ENCODE measurements at regions not wholly inside any gene's neighbourhood (a gene's known extent, or its start where the extent isn't known, plus 50 kb on each side); places are given as distances from the start of the nearest gene placed in this dataset.

DNA sequence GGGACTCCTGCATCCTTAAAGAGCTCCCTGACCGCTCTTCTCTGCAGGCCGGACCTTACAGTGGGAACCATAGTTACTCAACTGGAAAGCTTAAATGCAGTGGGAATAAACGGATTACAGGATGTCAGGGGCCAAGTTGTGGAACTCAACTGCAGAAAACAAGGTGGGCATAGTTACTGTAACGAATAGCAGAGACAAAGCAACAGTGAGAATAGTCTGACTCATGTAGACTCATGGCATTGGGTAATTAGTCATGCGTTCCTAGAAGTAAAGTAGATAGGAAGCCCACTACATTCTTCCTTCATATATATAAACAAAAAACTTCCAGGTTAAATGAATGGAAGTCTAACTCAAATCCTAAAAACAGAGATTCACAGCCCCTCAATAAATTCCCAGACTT is 95.5 kb upstream of the CHRNA7 start:
- DNase-seq (no peak), ATAC-seq (no peak)
- H3K9me3 ChIP-seq (ENCODE audit: control insufficient read depth, low read length, poor library complexity, severe bottlenecking) = no peaks in the 10 kb centered on the region
- Mint-ChIP-seq H3K27ac (no peak overlapping the region), H3K4me3 (no peak overlapping the region), H3K36me3 (ENCODE audit: low read depth) (no peaks in the 10 kb centered on the region), H3K4me1 (no peaks in the 10 kb centered on the region), H3K27me3 (peaks cover 67% of the 10 kb centered on the region)

DNA sequence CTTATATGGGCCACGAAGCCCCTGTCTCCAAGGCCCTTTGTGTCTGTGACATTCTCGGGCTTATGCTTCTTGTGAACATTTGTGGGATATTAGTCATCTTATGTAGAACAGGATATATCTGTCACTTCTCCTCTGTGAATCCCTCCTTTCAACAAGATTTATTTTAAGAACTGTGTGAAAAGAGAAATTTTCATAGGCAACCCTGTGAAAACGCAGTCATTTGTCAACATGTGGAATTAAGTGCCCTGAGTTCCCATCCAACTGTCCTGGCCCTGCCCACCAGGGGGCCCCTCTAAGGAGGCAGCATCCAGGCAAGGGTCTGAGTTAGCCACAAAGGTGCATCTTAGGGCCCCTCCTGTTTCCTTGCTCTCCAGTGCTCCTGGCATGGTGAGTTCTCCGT is 76.8 kb upstream of the CHRNA7 start:
- Mint-ChIP-seq H3K36me3 (ENCODE audit: low read depth) (no peaks in the 10 kb centered on the region), H3K27me3 (peaks cover 28% of the 10 kb centered on the region), H3K4me3 (no peak overlapping the region), H3K27ac (no peak overlapping the region), H3K4me1 (no peaks in the 10 kb centered on the region)
- DNase-seq (no peak), ATAC-seq (no peak)
- no peaks in the 10 kb centered on the region for H3K9me3 ChIP-seq (ENCODE audit: control insufficient read depth, low read length, poor library complexity, severe bottlenecking)

DNA sequence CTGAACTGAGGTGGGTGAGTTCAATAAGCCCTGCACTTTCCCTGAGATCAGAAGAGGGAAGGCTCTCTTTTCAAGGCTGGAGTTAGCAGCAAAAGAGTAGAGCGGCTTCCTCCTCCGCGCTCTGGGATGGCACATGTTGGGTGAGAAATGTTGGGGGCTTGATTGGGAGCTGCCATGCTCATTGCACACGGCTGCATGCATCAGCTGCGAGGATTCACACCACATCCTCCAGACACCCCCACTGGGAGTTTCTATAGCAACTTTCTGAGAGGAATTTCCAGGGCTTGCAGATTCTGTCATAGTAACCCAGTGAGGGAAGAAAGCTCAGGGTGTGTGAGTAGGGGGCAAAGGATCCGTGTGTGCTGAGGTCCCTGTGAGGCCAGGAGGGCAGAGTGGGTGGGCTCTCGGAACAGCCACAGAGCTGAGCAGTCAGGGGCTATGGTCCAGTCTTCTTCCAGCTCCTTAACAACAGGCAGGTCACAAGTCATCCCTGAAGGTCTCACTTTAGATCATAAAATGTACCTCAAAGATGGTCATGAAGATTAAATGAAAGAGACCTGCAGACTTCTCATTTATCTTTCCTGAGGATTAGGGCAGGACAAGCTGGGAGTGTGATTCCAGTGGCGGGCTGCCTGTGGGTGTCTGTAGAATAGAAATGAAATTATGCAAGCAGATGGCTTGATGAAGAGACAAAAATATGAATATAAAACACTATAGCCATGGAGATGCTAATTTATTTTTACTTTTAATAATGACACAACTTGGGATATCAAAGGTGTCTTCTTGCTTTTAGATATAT is 75.7 kb upstream of the CHRNA7 start:
- DNase-seq (no peak), ATAC-seq (no peak)
- Mint-ChIP-seq H3K4me3 (no peak overlapping the region), H3K27ac (no peak overlapping the region), H3K36me3 (ENCODE audit: low read depth) (no peaks in the 10 kb centered on the region), H3K4me1 (no peaks in the 10 kb centered on the region), H3K27me3 (peaks cover 28% of the 10 kb centered on the region)
- no peaks in the 10 kb centered on the region for H3K9me3 ChIP-seq (ENCODE audit: control insufficient read depth, low read length, poor library complexity, severe bottlenecking)

DNA sequence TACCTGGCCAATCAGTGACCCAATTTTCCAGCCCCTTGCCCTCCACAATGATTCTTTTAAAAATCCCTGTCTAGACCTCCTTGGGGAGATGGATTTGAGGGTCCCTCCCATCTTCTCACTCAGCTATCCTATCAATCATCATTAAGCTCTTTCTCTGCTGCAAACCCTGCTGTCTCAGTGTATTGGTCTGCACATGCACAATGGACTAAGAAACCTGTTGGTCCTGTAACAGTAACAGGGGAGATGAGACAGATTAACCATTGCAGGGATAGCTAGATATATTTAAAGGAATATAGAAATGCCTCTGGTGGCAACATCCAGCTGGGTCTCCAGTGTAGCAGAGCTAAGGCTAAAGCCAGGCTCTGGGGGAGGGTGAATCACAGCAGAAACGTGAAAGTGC is 74.6 kb upstream of the CHRNA7 start:
- no peak overlapping the region for H3K27ac Mint-ChIP-seq
- no peaks in the 10 kb centered on the region for H3K4me1 Mint-ChIP-seq
- ATAC-seq (no peak), DNase-seq (no peak)
- no peak overlapping the region for H3K4me3 Mint-ChIP-seq
- H3K36me3 Mint-ChIP-seq (ENCODE audit: low read depth) = no peaks in the 10 kb centered on the region
- H3K27me3 Mint-ChIP-seq = peaks cover 28% of the 10 kb centered on the region
- no peaks in the 10 kb centered on the region for H3K9me3 ChIP-seq (ENCODE audit: control insufficient read depth, low read length, poor library complexity, severe bottlenecking)

DNA sequence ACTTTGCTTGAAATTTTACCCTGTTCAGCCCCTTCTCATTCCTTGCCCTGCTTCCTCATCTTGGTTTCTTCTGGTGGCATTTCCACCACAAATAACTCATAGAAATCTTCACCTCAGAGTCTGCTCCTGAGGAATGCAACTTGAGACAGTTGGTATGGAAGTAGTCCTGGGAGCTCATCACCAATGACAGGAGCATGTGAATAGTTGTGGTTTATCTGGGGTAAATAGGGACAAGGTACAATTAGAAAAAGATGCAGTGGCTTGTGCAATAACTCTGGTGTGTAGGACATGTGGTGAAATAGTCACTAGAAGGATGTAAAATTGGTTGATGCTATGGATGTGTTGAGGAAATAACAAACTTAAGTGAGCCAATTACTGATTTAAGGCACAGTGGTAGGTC is 72.7 kb upstream of the CHRNA7 start:
- Mint-ChIP-seq H3K4me1 (no peaks in the 10 kb centered on the region), H3K4me3 (no peak overlapping the region), H3K27me3 (peaks cover 17% of the 10 kb centered on the region), H3K27ac (no peak overlapping the region), H3K36me3 (ENCODE audit: low read depth) (peaks cover 2% of the 10 kb centered on the region)
- ATAC-seq = no peak
- H3K9me3 ChIP-seq (ENCODE audit: control insufficient read depth, low read length, poor library complexity, severe bottlenecking) = no peaks in the 10 kb centered on the region
- DNase-seq = no peak

DNA sequence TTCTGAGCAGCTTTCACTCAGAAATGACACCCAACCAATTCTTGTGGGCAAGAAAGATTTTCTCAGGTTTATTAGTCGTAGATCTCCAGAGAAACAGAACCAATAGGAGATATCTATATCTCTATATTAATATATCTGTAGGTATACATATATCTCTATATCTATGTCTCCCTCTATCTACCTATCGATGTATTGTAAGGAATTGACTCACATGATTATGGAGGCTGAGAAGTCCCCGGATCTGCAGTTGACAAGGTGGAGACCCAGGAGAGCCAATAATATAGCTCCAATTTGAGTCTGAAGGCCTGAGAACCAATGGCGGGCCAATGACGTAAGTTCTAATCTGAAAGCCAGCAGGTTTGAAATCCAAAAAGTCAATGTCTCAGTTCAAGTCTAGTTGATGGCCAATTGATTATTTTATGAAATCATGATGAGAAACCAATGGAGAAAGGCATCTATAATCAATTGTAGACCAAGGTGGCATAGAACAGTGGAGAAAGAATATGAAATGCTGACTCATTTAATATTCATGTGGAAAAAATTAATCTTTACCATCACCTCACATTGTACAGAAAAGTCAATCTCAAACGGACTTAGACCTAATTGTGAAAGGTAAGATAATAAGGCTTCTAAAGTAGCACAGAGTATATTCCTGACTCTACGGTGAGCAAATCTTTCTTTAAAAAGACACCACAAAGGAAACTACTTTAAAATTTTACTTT is 65.6 kb upstream of the CHRNA7 start:
- H3K9me3 ChIP-seq (ENCODE audit: control insufficient read depth, low read length, poor library complexity, severe bottlenecking) = no peaks in the 10 kb centered on the region
- Mint-ChIP-seq H3K27me3 (peaks cover 44% of the 10 kb centered on the region), H3K27ac (no peak overlapping the region), H3K4me1 (no peaks in the 10 kb centered on the region), H3K36me3 (ENCODE audit: low read depth) (peaks cover 5% of the 10 kb centered on the region), H3K4me3 (no peak overlapping the region)
- ATAC-seq = no peak
- no peak for DNase-seq

DNA sequence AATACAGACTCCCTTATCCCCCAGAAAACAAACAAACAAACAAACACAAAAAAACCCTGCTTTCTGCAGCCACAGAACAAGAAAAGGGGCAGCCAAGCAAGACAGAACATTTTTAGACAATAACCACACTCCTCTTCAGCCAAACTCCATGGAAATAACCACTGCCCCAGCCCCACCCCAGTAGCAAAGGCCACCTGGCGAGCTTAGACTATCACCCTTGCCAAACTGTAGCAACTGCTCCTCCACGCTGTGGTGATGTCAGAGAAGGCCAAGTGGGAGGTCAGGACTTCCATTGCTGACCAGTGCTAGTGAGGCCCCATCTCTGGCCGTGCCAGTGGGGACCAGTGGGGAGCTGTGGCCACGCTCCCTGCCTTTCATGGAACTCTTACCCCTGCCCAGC is 60.3 kb upstream of the CHRNA7 start:
- Mint-ChIP-seq H3K27ac (no peak overlapping the region), H3K27me3 (peaks cover 39% of the 10 kb centered on the region)
- ATAC-seq = no peak

DNA sequence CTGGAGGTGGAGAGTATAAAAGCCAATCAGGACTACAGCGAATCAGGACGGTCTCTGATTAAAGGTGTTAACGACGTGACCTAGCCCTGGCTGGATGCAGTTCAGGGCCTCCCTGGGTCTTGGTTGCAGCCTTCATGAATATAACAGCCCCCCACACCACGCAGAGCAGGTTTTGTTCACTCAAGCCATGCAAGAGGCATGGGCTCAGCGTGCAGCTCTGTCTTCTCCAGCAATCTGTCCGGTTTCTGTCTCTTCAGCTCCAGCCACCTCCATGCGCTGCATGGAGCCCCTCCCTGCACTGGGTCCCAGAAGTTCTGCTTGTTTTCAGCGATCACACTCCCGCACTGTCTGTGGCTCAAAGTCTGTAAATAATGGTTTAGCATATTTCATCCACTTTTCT is 57.1 kb upstream of the CHRNA7 start:
- H3K4me3 Mint-ChIP-seq = no peak overlapping the region
- peaks cover 55% of the 10 kb centered on the region for H3K27me3 Mint-ChIP-seq
- no peak for ATAC-seq
- no peak overlapping the region for H3K27ac Mint-ChIP-seq
- no peaks in the 10 kb centered on the region for H3K9me3 ChIP-seq (ENCODE audit: control insufficient read depth, low read length, poor library complexity, severe bottlenecking)
- peaks cover 3% of the 10 kb centered on the region for H3K36me3 Mint-ChIP-seq (ENCODE audit: low read depth)
- peaks cover 10% of the 10 kb centered on the region for H3K4me1 Mint-ChIP-seq
- no peak for DNase-seq

More for the DNA sequence above, 60.3 kb upstream of the CHRNA7 start:
- no peaks in the 10 kb centered on the region for H3K36me3 Mint-ChIP-seq (ENCODE audit: low read depth)
- H3K4me1 Mint-ChIP-seq = peaks cover 4% of the 10 kb centered on the region
- H3K4me3 Mint-ChIP-seq = no peak overlapping the region
- no peaks in the 10 kb centered on the region for H3K9me3 ChIP-seq (ENCODE audit: control insufficient read depth, low read length, poor library complexity, severe bottlenecking)
- no peak for DNase-seq

DNA sequence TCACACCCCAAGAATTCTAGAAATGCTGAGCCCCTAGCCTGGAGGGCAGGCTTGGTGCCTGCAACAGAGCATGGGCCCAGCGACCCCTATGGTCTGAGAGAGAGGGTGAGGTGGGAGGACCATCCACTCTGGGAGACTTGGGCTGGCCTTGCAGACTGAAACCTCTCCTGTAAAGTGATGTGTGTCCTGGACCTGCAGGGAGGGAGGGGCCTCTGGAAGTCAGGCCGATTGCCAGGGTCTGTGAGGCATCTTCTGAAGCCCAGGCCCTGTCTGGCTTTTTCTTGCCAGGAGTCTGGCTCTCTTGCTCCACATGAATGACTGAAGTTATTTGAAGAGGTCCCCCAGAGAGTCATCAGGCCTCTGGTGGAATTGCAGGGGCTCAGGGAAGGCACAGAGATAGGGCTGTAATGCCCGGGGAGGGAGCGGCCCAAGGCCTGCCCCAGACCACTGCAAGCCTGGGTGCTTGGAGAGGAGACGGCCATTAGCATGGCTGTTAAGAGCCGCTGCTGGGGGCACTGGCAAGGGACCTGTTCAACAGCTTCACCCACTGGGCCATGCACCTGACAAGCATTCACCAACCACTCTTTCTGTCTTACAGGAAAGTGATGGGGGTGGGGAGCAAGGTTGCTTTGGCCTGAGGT is 56.0 kb upstream of the CHRNA7 start:
- no peak overlapping the region for H3K4me3 Mint-ChIP-seq

DNA sequence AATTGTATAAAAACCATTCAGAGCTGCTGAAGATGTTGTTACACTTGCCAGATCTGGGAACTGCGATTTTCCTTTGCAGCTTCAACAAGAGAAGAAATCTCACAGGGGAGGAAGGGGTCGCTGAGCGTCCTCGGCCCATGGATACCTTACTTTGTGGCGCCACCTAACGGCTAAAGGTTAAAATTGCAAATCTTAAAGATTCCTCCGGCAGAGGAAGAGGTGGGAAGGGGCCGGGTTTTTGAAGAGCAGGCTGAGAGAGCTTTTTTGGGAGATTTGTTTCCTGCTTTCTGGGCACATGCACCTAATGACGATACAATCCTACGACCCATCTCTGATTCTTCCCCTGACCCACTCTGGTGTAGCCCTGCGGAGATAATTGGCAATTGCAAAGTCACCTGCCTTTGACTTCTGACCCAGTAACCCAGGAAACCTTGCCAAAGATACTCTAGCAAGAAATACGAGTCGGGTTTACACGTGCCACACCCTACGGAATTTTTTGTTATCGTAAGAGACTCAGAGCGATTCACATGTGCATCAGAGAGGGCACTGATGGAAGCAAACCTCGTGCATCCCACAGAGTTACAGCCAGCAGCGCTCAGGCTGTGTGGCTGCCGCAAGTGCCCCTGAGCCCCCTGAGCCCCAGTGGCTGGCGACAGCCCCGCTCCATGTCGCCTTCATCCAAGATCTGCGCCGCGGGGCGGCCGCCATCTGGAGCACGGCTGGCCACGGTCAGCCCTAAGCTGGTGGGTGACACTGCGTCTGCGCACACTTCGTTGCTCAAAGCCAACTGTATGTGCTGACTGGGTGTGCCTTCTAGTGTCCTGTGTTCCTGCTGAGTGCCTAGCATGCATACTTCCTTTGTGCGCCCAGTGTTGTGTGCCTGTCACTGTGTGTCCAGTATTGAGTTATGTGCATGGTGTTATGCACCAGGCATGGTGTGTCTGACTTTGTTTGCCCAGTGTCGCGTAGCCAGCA is 55.2 kb upstream of the CHRNA7 start:
- Mint-ChIP-seq H3K4me1 (peaks cover 13% of the 10 kb centered on the region), H3K4me3 (peak overlapping the region; percentile 62), H3K36me3 (ENCODE audit: low read depth) (peaks cover 3% of the 10 kb centered on the region), H3K27ac (no peak overlapping the region), H3K27me3 (peaks cover 56% of the 10 kb centered on the region)
- ATAC-seq (peak; percentile 36), DNase-seq (peak in 1 of 3 donors; percentile 18)
- H3K9me3 ChIP-seq (ENCODE audit: control insufficient read depth, low read length, poor library complexity, severe bottlenecking) = no peaks in the 10 kb centered on the region

More for the DNA sequence above, 56.0 kb upstream of the CHRNA7 start:
- H3K27me3 Mint-ChIP-seq = peaks cover 57% of the 10 kb centered on the region
- H3K4me1 Mint-ChIP-seq = peaks cover 13% of the 10 kb centered on the region
- peaks cover 3% of the 10 kb centered on the region for H3K36me3 Mint-ChIP-seq (ENCODE audit: low read depth)
- no peak for DNase-seq
- H3K27ac Mint-ChIP-seq = no peak overlapping the region
- H3K9me3 ChIP-seq (ENCODE audit: control insufficient read depth, low read length, poor library complexity, severe bottlenecking) = no peaks in the 10 kb centered on the region
- no peak for ATAC-seq

DNA sequence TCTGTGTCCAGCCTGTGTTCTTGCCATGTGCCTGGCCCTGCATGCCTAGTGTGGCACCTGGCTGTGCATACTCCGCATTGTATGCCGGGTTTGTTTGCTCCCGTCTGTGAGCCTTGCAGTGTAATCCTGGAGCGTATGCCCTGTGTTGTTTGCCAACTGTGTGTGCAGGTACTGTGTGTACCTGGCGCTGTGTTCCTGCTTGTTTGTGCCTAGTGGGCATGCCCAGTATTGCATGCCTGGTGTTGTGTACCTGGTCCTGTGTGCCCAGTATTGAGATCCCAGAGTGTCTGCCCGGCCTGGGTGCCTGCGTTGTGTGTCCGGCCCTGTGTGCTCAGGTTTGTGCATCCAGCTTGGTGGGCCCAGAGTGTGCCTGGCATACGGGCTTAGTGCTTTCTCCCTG is 54.5 kb upstream of the CHRNA7 start:
- ATAC-seq (no peak), DNase-seq (no peak)
- Mint-ChIP-seq H3K4me1 (peaks cover 13% of the 10 kb centered on the region), H3K27ac (no peak overlapping the region), H3K27me3 (peaks cover 60% of the 10 kb centered on the region), H3K36me3 (ENCODE audit: low read depth) (peaks cover 6% of the 10 kb centered on the region), H3K4me3 (peak overlapping the region; percentile 62)
- H3K9me3 ChIP-seq (ENCODE audit: control insufficient read depth, low read length, poor library complexity, severe bottlenecking) = no peaks in the 10 kb centered on the region

DNA sequence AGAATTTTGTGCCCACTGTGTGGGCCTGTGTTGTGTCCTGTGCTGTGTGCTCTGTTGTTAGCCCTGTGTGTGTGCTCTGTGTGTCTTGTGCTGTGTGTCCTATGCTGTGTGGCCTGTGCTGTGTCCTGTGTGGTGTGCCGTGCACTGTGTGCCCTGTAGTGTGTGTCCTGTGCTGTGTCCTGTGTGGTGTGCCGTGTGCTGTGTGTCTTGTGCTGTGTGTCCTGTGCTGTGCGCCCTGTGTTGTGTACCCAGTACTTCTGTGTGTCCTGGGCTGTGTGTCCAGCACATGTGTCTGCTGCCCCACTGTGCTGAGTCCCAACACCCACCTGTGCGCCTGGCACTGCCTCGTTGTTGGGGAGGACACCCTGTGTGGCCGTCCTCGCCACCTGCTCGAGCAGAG is 53.2 kb upstream of the CHRNA7 start:
- DNase-seq (no peak), ATAC-seq (no peak)
- Mint-ChIP-seq H3K27me3 (peaks cover 62% of the 10 kb centered on the region), H3K4me1 (peaks cover 13% of the 10 kb centered on the region), H3K27ac (peak overlapping the region; percentile 45), H3K36me3 (ENCODE audit: low read depth) (peaks cover 7% of the 10 kb centered on the region), H3K4me3 (peak overlapping the region; percentile 33)
- H3K9me3 ChIP-seq (ENCODE audit: control insufficient read depth, low read length, poor library complexity, severe bottlenecking) = no peaks in the 10 kb centered on the region

Data from T-helper 17 cell (primary cell).